Heart left ventricle (tissue), 13 donors: ENCODE measurements at regions not wholly inside any gene's neighbourhood (a gene's known extent, or its start where the extent isn't known, plus 50 kb on each side); places are given as distances from the start of the nearest gene placed in this dataset.

Experiments used
- POLR2A ChIP-seq, 2 donors: fragments of 450-650 bp; IDR thresholded peaks; one replicate each; pipeline ENCODE4 v1.6.1; 2017; ENCODE audit warnings: antibody characterized with exemption in 2 of 2, mild to moderate bottlenecking in 2 of 2, moderate library complexity in 2 of 2
- TF ChIP-seq, protein P1 (sequence below), 12 donors: fragments of 200-600 bp; sonication (generic) in 4 of 12; IDR thresholded peaks; one replicate each; pipeline versions ENCODE4 v1.5.0 to v1.8.0; 2018 to 2022; ENCODE audit warnings: antibody characterized with exemption in 12 of 12, mild to moderate bottlenecking in 5 of 12
- donor health status: ischemic (EF 13 %, LVEDD 7.1; RV severe dilation, severe dysfunction).
- donor health status: DM: no; HTN: yes; CAD: no.
- donor health status: DM: no; HTN: no; CAD: no.
- donor health status: ischemic (EF 25% LVEDD 6.9; RV normal size, moderate dysfunction).
- donor health status: ischemic (EF 25% LVEDD 5.7; RV mildly dilated, moderate dysfunction).
- donor health status: ischemic (EF 35%, LVEDD 5.7; RV mildly dilated, moderate dysfunction).
- donor health status: nonischemic (EF 11% LVEDD 7.7; RV severe dilation, severe dysfunction).
- donor health status: DM: yes; HTN: yes; CAD: no.
- donor health status: PGD.
- donor health status: ischemic (EF 29% LVEDD 5.4; RV normal size, mild dysfunction).
- donor health status: nonischemic (EF 23%, LVEDD 6.1; RV moderate dilation, normal function).

- TF ChIP-seq POLR2A (IDR thresholded peaks at IDR 0.05), result no peak
- TF ChIP-seq, protein P1, sequence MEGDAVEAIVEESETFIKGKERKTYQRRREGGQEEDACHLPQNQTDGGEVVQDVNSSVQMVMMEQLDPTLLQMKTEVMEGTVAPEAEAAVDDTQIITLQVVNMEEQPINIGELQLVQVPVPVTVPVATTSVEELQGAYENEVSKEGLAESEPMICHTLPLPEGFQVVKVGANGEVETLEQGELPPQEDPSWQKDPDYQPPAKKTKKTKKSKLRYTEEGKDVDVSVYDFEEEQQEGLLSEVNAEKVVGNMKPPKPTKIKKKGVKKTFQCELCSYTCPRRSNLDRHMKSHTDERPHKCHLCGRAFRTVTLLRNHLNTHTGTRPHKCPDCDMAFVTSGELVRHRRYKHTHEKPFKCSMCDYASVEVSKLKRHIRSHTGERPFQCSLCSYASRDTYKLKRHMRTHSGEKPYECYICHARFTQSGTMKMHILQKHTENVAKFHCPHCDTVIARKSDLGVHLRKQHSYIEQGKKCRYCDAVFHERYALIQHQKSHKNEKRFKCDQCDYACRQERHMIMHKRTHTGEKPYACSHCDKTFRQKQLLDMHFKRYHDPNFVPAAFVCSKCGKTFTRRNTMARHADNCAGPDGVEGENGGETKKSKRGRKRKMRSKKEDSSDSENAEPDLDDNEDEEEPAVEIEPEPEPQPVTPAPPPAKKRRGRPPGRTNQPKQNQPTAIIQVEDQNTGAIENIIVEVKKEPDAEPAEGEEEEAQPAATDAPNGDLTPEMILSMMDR (IDR thresholded peaks at IDR 0.05), result no peak
Observed at GRCh38 chrX:45479196-45479834, 278.6 kb upstream of the DIPK2B start.
